Activated naive CD4-positive, alpha-beta T cell treated with Interleukin-2 at 50 U/mL for 16 hours (primary cell): ENCODE measurements at regions not wholly inside any gene's neighbourhood (a gene's known extent, or its start where the extent isn't known, plus 50 kb on each side); places are given as distances from the start of the nearest gene placed in this dataset.
A peak's percentile ranks its signal among the peaks of the same experiment; 100 is the strongest.
"Not testable (repeated sequence)": the region's sequence is repeated elsewhere in the genome, so short reads cannot be mapped to it uniquely, and the experiment has no call there.

Experiments
- DNase-seq: peaks from one replicate; pipeline ENCODE4 v3.0.0-alpha.2; 2020

DNA sequence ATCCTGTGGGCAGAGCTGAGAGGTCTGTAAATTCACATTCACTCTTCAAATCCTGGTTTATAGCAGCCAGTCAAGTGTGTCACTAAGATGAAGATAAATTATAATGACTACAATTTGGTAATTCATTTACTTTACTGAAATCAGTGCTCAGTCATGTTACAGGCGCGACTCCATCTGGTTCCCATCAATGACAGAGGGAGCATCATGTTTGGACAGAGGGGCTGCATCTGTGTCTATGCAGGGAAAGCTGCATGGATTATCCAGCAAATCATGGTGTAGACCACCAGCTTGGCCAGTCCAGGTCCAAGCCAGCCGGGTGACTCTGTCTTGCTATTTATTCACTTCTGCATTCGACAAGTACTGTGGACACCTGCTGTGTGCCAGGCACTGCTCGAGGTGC lies 214.1 kb upstream of the ZNF32 start:
- DNase-seq = no peak

DNA sequence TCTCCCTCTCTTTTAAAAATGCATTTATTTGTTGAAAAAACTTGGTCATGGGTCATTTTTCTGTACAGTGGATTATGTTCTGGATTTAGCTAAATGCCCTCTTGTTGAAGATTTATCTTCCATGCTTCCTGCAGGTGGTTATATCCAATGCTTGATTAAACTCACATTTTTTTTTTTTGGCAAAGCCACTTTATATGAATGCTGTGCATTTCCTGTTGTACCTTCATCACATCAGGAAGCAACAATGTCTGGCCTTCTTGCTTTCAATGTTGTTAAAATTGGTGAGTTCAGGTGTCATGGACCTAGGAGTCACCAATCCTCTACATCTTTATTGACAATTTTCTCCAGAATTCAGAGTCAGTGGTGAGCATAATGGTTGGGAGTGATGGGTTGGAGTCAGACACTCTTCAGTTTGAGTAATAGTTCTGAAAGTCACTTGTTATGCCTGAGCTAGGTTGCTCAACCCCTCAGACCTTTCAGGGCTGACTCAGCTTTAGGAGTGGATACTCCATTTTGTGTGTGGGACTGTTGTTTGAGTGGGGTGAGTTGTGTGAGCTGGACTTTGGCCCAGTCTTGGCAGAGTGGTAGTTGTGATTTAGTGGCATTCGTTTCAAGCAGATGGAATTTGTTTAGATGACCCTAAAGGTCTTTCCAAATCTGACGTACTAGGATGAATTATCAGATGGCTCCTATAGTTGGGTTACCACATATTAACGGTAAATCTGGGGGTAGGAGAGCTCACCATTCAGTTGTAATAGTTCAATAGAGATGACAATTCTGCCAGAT lies 213.5 kb upstream of the ZNF32 start:
- DNase-seq = no peak

DNA sequence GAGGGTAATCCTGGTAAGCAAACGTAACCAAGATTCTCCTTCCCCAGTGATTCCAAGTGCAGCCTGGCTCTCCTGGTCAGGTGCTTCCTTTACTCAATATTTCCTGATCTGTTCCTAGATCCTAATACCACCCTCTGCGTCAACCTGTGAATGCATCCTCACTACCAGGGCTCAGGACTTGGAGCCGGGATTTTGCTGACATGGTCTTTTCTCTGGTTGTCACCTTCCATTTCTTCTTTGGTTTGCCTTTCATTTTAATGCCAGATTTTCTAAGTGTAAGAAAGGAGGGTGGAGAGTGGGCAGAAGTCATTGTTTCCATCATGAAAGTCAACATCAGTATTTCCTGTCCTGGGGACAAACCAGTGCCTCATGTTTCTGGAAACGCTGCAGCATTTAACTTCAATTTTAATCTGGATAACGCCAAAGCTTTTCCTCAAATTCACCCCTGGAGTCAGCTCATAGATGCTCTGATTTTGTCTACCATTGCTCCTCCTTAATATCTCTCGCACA lies 210.4 kb upstream of the ZNF32 start:
- DNase-seq = no peak

DNA sequence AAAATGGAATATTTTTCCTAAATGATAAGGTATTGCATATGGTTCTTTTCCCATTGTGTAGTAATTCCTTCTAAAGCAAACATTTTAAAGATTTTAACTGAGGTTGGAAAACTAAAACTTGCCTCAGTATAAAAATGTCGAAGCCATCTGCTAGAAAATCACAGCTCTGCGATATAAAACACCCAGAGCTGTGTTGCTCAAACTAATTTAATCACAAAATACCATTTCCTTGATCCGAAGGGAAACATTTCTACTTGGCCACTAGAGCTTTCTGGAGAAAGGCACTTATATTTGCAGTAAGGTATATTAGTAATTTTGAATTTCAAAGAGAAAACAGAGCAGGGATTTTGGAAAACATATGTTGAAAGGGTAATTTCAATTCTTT lies 209.2 kb upstream of the ZNF32 start:
- no peak for DNase-seq

DNA sequence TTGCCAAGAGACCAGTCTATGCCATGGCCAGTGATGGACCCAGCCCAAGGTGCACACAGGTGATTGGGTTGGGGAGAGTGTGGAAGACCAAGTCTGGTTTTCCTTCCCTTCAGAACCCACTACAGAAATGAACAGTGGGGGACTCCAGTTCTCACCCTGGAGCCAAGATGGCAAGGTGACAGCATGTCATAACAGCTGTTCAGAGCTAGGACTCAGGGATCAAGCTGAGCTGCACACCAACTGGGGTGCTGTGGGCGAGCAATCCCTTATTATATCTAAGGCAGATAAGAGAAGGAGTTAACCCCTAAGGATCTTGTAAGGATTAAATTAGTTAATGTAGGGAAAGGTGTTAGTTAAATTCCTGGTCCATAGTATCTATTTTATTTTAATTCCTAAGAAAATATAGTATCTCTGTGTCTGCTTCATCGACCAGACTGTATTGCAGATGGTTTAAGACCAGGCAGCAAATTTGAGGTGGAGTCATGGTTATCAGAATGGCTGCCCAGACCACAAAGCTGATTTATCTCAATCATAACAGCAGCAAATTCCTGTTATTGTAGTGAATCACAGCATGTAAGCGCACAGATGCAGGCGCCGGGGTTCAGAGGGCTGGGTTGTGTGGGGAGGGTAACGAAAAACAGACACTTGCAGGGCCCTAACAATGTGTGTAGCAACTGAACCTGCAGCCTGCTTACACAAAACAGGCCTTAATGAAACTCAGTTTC lies 208.7 kb upstream of the ZNF32 start:
- DNase-seq = no peak

DNA sequence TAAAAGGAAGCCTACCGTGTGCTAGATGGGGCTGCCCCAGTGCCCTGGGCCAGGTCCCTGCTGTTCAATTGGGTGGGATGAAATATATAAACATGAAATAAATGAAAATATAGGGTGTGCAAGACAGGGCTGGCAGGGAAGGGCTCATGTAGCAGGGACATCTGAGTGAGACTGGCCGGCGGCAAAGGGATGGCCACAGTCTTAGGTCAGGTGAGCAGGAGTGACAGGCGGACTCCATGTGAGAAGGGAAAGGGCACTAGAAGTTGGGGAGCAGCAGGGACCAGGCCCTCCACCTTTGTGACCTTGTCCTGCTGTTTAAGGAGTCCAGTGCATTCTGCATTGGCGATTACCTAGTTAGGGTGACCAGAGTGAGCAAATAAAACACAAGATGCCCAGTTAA lies 207.6 kb upstream of the ZNF32 start:
- no peak for DNase-seq

DNA sequence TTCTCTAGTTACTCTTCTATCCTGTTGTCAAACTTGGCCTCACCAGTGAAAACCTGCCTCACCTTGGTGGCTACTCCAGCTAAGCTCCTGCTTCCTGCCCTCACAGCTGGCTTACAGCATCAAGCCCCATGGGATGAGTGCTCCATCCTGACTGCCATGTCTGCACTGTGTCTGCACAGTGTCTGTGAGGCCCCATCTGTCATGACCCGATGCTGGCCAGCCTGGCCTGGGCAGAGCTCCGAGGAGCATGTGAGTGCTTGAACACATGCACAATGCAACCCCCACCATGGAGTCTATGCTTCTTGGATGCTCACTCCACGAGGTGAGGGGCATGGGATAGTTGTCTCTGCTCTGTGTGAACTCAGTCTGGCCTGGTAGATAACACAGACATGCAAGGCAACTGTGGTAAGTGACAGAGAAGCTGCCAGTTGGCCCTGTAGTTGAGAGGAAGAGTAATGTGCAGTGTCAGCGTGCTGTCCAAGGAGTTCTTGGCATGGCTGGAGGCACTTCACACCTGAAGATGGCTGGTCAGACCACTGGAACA lies 207.1 kb upstream of the ZNF32 start:
- DNase-seq = no peak

DNA sequence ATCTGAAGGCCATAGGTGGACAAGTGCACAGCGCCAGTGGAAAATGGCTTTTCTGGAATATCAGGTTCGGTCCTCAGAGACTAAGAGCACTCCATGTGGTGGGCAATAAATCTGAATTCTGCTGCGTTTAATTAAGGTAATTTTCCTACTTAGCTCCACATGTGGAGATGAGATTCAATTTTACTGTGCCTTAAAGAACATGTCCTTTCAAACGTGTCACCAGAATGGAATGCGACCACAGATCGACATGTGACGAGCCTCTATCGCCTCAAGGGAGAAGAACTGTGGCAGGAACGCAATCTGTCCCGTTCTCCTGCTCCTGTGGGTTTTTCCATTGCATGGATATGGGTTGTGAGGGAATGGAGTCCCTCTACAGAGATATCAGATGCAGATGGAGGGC lies 205.3 kb upstream of the ZNF32 start:
- no peak for DNase-seq

DNA sequence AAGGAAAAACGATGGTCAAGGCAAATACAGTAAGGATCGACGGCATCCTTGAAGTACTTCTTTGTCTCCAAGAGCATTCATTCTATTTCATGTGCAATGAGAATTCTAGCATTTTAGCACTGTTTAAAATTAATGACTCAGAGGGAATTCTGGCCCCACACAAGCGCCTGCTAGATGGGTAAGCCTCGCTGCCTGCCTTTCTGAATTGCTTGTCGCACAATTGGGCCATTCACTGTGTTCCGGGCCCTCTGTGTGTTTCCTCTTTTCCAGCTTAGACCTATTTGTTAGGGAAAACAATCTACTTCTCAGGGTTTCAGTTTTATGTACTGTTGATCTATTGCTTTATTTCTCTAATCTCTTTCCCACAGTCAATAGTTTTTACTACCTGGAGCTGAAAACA lies 204.7 kb upstream of the ZNF32 start:
- DNase-seq = no peak

DNA sequence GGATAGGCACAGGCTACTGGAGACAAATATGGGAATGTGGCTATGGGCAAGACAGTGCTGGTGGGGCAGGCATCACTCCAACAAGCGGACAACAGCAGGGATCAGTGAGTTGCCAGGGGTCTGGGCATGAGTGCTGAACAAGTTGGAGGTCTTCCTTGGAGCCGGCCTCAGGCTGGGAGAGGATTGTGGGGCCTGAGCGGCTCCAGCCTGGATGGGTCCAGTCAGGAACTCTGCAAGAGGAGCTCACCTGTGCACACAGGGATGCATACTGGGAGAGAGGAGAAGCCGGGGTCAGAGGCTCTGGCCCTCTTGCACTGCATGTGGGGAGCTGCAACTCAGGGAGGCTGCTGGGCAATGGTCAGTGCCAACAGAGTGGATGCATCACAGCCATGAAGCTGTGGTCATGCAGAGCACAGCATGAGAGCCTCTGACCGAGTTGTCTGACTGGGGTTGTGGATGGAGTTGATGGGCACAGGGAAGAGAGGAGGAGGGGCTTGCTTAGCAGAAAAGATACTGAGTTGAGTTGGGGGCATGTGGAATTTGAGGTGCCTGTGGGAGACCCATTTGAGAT lies 204.0 kb upstream of the ZNF32 start:
- DNase-seq = no peak

DNA sequence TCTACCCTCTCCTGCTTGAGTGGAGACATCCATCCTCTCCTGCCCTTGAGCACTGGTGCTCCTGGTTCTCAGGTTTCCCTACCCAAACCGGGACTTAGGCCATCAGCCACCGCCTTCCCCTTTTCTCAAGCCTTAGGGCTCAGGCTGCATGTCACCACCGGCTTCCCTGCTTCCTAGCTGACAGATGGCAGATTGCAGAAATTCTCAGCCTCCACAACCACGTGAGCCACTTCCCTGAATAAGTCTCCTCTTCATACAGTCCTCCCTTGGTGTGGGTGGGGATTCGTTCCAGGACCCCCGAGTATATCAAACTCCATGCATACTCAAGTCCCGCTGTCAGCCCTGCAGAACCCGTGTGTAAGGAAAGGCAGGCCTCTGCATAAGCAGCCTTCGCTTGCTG lies 203.5 kb upstream of the ZNF32 start:
- DNase-seq = no peak

DNA sequence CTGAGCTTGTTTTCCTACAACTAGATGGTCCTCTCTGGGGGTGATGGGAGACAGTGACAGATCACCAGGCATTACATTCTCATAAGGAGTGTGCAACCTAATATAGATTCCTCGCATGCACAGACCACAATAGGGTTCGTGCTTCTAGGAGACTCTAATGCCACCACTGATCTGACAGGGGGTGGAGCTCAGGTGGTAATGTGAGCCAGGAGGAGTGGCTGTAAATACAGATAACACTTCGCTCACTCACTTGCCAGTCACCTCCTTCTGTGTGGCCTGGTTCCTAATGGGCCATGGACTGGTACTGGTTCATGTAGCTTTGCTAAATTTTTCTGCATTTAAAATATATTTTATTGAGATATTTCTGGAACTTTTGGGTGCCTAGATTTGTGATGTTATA lies 202.3 kb upstream of the ZNF32 start:
- DNase-seq = no peak

DNA sequence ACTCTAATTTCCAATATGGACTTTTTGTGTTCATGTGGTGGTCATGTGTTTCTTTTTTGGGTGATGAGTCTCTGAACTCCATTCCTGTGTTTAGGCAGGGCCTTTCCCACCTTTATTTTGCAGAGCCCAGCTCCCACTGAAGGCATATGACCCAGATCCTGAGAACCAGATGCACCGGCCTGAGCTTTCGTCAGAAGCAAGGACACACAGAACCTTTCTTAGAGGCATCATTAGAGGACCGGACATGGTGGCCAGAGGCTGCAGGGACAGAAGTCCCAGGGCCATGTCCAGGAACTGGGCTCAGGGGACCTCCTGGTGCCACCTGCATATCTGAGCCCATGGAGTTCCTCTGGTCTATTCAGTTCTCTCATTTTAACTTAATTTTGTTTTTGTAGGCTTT lies 200.9 kb upstream of the ZNF32 start:
- no peak for DNase-seq

DNA sequence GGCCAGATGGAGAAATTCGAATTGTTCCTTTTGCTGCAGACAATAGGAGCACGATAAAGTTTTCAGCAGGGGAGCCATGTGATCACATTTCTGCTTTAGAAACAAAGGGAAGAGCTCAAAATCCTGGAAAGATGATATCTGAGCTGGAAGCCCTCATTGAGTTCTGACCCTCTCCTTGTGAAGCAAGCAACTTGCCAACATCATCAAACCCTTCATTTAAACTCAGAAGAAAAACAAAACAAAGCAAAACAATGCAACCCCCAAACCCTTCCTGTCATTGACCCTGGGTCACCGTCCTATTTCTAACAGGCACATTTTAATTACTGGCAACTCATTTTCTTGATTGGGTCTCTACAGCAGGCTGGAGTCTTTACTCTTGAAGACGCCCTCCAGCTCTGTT lies 198.3 kb upstream of the ZNF32 start:
- no peak for DNase-seq

DNA sequence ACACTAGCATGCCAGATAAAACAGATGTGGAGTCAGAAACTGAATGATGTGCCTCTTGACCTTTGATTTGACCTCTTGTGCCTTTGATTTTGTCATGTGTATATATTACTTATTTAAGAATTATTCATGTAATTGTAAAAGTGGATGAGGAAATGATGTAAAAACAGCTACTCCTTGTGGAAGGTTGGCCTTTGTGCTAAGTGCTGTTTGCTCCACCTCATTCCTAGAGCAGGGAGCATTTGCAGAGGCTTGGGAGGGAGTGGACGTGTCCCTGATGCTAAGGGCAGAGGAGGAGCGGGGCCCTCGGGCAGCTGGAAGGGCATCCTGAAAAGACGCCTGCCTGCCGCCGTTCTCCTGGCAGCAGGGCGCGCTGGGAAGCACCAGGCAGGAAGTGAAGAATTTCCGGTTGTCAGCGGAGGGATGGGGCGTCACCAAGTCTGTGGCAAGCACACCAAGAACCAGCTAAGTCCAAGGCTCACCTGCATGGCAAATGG lies 197.6 kb upstream of the ZNF32 start:
- DNase-seq = peak; percentile 33

DNA sequence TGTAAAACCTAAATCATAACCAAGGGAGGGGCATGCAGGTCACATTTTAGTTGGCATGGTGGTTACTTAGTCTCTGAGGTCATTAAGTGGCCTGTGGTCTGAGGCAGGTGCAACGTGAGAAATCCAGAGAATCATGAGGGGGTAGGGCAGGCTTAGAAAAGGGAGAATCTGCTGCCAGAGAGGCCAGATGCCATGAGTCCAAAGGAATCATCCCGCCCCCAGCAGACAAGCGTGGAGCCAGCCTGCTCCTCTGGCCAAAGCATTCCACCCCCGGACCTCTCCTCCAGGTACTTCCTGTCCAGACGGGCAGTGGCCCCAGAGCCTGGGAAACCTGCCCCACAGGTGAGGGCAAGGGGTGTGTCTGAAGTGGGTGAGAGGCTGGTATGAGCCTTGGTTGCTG lies 196.4 kb upstream of the ZNF32 start:
- no peak for DNase-seq

DNA sequence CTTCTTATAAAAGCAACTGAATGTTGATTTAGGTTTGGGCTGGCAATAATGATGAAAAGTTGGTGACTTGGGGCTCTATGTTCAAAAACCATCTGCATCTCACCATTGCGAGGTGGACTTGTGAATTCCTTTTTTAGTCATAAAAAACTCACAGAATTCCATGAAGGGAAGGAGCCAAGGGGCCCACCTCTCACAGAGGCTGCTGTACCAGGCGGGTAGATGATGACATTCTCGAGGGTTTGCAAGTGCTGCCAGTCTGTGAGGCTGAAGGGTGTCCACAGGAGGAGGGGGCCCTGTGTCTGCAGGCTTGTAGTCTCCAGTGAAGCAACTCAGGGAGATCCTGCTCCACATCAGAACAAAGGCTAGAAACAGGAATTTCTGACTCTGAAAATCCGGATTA lies 195.5 kb upstream of the ZNF32 start:
- DNase-seq = no peak

DNA sequence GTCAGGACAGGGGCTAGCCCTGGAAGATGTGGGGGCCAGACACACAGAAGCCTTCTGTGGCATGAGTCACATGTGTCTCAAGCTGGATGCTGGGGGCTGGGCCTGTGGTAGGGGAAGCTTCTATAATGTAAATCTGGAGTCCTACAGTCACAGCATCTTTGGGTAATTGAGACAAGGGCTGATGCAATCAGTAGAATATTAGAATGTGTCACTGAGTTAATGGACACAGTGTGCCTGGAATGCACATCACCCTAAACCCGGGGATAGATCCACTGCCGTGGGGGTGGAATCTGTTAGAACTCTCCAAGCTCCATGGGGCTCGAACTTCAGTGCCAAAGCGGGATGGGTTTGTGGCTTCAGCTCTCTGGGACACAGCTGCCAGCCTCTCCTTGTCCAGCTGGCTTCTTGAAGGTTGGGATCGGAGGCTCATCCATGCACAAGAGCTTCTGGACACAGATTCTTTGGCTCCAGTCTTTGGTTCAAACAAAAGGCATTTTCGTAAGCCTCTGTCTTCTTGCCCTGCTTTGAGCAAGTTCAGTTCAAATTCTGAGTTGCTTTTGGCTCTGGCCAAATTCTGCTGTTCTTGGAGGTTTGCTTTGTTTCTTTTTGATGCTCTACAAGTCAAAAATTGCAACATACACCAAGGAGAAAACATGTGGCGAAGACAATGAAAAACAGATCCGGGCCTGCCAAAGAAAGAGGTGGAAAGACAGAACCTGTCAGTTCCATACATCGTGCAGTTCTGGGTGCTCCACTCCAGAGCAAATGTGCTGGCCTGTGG lies 194.8 kb upstream of the ZNF32 start:
- no peak for DNase-seq

DNA sequence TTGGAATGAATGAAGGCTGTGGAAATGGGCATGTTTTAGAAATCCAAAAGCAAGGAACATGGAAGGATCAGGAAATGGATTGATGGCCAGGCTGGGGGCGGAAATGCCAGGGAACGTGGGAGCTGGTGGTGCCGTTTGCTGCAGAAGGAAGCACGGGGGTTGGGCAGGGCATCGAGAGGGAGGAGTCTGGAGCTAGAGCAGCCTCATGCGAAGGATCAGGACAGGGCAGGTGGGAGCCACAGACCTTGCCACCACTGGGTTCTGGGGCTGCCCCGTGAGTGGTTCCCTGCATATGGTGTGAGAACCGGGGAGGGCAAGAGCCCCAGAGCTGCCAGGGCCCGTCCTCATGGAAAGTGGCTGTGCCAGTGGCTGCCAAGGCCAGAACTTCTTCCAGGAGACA lies 193.8 kb upstream of the ZNF32 start:
- DNase-seq = no peak

DNA sequence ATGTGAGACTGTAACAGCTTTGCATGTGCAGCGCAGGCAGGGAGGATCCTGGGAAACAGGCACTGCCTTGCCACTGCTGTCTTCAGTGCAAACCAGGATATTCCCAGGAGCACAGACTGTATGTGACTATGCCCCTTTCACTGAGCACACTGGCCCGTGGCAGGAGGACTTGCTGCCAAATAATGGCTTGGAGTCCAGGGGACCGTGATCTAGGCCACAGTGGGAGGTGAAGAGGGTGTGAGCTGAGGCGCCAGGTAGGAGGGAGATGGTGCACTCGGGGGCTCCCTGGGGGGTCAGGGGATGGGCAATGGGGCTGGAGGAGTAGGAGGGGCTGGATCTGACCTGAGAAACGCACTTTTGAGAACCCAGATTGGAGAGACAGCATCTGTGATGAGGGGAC lies 193.4 kb upstream of the ZNF32 start:
- no peak for DNase-seq

DNA sequence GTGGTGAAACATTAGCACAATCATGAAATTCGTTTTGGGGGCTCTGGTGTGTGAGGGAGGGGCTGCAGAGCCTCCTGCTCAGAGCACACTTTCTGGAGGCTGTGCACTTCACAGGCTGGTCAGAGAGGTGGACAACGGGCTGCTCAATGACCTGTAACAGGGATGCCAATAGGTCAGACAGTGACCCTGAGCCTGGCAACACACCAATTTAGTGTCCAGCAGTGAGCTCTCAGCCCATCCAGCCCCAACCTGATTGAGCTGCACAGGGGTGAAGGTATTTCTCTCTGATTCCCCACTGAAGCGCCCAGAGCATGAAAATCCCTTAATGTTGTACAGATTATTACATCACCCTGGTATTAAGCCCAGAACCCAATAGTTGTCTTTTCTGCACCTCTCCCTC lies 191.3 kb upstream of the ZNF32 start:
- DNase-seq = no peak

DNA sequence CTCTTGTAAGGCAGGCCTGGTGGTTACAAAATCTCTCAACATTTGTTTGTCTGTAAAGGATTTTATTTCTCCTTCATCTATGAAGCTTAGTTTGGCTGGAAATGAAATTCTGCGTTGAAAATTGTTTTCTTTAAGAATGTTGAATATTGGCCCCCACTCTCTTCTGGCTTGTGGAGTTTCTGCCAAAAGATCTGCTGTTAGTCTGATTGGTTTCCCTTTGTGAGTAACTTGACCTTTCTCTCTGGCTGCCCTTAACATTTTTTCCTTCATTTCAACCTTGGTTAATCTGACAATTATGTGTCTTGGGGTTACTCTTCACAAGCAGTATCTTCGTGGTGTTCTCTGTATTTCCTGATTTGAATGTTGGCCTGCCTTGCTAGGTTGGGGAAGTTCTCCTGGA lies 186.1 kb upstream of the ZNF32 start:
- not testable (repeated sequence) for DNase-seq

DNA sequence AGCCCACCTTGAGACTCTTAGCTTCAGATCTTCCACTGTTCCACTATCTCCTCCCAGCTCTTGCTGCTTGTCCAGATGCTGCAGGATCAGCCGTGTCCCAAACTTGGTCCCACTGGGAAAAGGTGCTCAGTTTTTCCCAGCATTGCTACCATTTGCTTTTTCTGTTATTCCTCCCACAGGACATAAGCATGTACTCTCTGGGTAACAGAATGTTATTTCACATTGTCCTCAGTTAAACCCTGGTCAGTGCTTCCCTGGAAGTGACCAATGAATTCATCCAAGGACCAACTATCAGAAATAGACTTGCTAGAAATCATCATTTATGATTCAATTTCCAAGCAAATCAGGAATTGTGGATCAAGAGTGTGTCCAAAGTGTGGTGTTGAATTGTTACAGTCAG lies 179.2 kb upstream of the ZNF32 start:
- no peak for DNase-seq
